ENCODE measurements at regions not wholly inside any gene's neighbourhood (a gene's known extent, or its start where the extent isn't known, plus 50 kb on each side); places are given as distances from the start of the nearest gene placed in this dataset.

DNA sequence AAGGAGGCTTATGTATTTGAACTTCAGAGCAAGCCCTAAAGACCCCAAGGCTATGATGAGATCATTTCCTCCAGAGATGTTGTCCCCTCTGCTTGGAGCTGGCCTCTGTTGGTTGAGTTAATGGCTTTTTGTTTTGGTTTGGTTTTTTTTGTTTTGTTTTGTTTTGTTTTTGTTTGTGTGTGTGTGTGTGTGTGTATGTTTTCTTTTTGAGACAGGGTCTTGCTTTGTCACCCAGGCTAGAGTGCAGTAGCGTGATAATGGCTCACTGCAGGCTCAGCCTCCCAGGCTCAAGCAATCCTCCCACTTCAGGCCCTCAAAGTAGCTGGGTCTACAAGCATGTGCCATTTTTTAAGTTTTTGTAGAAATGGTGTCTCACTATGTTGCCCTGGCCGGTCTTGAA is 1076.2 kb downstream of the UQCRFS1 start:
- TF ChIP-seq, protein P1, sequence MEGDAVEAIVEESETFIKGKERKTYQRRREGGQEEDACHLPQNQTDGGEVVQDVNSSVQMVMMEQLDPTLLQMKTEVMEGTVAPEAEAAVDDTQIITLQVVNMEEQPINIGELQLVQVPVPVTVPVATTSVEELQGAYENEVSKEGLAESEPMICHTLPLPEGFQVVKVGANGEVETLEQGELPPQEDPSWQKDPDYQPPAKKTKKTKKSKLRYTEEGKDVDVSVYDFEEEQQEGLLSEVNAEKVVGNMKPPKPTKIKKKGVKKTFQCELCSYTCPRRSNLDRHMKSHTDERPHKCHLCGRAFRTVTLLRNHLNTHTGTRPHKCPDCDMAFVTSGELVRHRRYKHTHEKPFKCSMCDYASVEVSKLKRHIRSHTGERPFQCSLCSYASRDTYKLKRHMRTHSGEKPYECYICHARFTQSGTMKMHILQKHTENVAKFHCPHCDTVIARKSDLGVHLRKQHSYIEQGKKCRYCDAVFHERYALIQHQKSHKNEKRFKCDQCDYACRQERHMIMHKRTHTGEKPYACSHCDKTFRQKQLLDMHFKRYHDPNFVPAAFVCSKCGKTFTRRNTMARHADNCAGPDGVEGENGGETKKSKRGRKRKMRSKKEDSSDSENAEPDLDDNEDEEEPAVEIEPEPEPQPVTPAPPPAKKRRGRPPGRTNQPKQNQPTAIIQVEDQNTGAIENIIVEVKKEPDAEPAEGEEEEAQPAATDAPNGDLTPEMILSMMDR (IDR thresholded peaks at IDR 0.05 in 8 of 11, conservative IDR thresholded peaks at IDR 0.05 in 3 of 11): no peak
- TF ChIP-seq POLR2A (IDR thresholded peaks at IDR 0.05): no peak
- TF ChIP-seq POLR2AphosphoS5 (IDR thresholded peaks at IDR 0.05): no peak

All from spleen (tissue), 7 donors.